ENCODE measurements at regions not wholly inside any gene's neighbourhood (a gene's known extent, or its start where the extent isn't known, plus 50 kb on each side); places are given as distances from the start of the nearest gene placed in this dataset.

DNA sequence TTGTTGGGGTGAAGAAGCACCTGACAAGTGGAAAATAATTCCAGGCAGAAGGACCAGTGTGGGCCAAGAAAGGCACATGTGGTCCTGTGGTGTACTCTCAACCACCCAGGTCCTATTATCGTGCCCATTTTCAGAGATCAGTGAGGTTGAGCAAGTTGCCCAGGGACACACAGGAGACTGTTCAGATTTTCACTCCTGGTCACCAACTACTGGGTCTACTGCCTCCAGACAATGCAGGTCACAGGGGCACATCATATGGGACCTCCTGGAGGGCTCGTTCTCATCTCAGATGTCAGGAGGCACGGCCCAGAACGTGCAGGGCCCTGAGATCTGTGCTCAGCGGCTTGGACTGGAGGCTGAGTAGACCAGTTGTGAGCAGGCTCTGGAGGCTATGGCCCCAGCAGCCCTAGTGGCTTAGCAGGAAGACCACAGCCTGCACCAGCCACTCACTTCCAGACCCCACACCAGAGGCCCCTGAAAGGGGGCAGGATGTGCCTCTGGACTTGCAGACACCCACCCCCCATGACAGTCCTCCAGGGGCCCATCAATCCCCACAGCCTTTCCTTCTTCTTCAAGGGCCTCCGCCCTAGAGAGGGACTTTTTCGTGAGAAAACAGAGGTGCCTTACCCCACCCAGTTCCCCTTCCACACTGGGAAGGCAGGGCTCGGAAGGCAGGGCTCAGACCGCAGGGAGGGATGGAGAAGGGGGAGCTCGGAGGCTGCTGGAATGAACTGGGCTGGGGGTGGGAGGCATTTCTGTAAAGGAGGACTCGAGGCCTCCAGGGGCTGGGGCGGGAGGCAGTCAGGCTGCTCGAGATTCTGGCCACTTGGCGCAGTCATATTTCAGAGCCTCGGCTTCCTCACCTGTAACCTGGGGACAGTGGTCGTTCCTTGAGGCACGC lies 82.7 kb upstream of the NEURL1B start:
- FAIRE-seq (no peak), DNase-seq (ENCODE audit: low read depth) (no peak)
- TF ChIP-seq, protein P1, sequence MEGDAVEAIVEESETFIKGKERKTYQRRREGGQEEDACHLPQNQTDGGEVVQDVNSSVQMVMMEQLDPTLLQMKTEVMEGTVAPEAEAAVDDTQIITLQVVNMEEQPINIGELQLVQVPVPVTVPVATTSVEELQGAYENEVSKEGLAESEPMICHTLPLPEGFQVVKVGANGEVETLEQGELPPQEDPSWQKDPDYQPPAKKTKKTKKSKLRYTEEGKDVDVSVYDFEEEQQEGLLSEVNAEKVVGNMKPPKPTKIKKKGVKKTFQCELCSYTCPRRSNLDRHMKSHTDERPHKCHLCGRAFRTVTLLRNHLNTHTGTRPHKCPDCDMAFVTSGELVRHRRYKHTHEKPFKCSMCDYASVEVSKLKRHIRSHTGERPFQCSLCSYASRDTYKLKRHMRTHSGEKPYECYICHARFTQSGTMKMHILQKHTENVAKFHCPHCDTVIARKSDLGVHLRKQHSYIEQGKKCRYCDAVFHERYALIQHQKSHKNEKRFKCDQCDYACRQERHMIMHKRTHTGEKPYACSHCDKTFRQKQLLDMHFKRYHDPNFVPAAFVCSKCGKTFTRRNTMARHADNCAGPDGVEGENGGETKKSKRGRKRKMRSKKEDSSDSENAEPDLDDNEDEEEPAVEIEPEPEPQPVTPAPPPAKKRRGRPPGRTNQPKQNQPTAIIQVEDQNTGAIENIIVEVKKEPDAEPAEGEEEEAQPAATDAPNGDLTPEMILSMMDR (IDR thresholded peaks at IDR 0.05; ENCODE audit: insufficient read depth, low read length, severe bottlenecking), result no peak
- Histone ChIP-seq H3K4me3 (ENCODE audit: low read depth, low read length) (no peak overlapping the region), H3K36me3 (ENCODE audit: control insufficient read depth, insufficient read depth, low read length) (no peaks in the 10 kb centered on the region), H3K27me3 (ENCODE audit: control insufficient read depth, insufficient read depth, low read length) (peaks cover 8% of the 10 kb centered on the region)

DNA sequence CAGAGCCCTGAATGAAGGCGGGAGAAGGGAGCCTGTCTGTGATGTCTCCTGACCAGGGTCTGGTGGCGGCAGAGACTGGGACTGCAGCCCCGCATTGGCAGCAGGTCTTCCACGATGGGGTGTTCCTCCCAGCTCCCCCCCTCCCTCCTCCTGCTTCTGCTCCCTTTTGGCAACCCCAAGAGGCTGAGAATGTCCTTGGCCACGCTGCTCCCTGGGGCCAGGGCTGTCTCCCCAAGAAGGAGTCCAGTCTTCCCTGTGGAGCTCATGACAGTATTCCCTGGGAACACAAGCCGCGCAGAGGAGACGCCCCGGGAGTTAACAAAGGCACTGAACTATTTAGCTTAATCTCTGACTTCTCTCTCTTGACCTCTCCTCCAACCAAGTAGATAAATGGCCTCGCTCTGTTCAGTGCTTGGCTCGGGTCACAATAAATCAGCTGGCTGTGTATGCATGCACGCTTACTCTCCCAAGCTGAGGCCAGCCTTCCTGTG lies 84.0 kb upstream of the NEURL1B start:
- FAIRE-seq, result no peak
- Histone ChIP-seq H3K36me3 (ENCODE audit: control insufficient read depth, insufficient read depth, low read length) (no peaks in the 10 kb centered on the region), H3K27me3 (ENCODE audit: control insufficient read depth, insufficient read depth, low read length) (peaks cover 3% of the 10 kb centered on the region), H3K4me3 (ENCODE audit: low read depth, low read length) (no peak overlapping the region)
- TF ChIP-seq, protein P1 (IDR thresholded peaks at IDR 0.05; ENCODE audit: insufficient read depth, low read length, severe bottlenecking), result no peak
- DNase-seq (ENCODE audit: low read depth), result no peak

DNA sequence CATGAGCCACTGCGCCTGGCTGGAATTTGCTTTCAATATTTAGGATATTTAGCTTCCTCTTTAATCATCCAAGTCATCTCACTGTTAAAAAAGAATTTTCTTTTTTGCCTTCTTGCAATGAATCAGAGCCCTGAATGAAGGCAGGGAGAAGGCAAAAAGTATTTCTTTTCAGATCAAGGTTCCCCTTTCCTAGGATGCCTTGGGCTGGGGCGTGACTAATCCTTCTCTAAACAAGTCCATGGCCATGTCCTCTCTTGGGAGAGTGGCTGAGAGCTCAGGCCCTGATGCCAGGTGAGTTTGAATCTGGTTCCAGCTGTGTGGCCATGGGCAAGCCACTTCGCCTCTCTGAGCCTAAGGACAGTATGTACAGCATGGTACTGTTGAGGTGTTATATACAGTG lies 84.8 kb upstream of the NEURL1B start:
- Histone ChIP-seq H3K27me3 (ENCODE audit: control insufficient read depth, insufficient read depth, low read length) (peaks cover 3% of the 10 kb centered on the region), H3K36me3 (ENCODE audit: control insufficient read depth, insufficient read depth, low read length) (no peaks in the 10 kb centered on the region), H3K4me3 (ENCODE audit: low read depth, low read length) (no peak overlapping the region)
- TF ChIP-seq, protein P1 (IDR thresholded peaks at IDR 0.05; ENCODE audit: insufficient read depth, low read length, severe bottlenecking), result no peak
- DNase-seq (ENCODE audit: low read depth), result peak; percentile 20
- no peak for FAIRE-seq

DNA sequence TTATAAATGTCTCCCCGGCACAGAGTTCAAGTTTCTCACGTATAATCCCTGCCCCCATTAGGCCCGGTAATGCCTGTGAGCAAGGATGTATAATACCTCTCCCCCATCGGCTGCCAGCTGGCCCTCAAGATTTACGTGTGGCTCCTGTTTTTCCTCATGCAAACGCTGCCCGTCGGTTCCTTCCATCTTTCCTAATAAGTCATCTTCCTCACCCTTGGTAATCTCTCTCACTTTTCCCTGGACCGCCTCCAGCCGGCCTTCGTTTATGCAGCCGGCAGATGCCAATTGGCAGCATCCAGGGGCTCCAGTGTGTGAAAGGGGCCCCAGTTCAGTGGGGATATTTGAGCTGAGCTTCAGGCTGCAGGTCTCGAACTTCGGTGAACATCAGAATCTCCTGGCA lies 86.5 kb upstream of the NEURL1B start:
- DNase-seq (ENCODE audit: low read depth) (no peak), FAIRE-seq (no peak)
- Histone ChIP-seq H3K27me3 (ENCODE audit: control insufficient read depth, insufficient read depth, low read length) (peaks cover 3% of the 10 kb centered on the region), H3K4me3 (ENCODE audit: low read depth, low read length) (no peak overlapping the region), H3K36me3 (ENCODE audit: control insufficient read depth, insufficient read depth, low read length) (no peaks in the 10 kb centered on the region)
- TF ChIP-seq, protein P1 (IDR thresholded peaks at IDR 0.05; ENCODE audit: insufficient read depth, low read length, severe bottlenecking), result no peak

DNA sequence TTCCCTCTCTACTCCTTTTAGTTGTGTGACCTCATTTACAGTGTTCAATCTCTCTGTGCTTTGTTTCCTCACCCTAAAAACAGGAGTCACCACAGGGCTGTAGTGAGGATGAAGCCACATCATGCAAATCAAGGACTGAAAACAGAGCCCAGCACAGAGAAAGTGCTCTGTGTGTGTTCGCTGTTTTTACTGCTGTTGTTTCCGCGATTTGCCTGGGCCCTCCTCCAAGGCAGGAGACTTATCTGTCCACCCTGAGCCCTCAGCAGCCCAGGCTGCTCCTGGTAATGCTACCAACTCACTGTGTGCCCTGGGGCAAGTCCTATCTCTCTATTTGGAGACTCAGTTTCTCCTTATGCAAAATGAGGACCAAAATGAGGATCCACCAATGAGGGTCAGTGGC lies 87.2 kb upstream of the NEURL1B start:
- DNase-seq (ENCODE audit: low read depth) (no peak), FAIRE-seq (no peak)
- Histone ChIP-seq H3K27me3 (ENCODE audit: control insufficient read depth, insufficient read depth, low read length) (peaks cover 3% of the 10 kb centered on the region), H3K4me3 (ENCODE audit: low read depth, low read length) (no peak overlapping the region), H3K36me3 (ENCODE audit: control insufficient read depth, insufficient read depth, low read length) (no peaks in the 10 kb centered on the region)
- TF ChIP-seq, protein P1 (IDR thresholded peaks at IDR 0.05; ENCODE audit: insufficient read depth, low read length, severe bottlenecking), result no peak

Data from bronchial epithelial cell (primary cell).